Thymus (tissue), 11 donors: ENCODE measurements at regions not wholly inside any gene's neighbourhood (a gene's known extent, or its start where the extent isn't known, plus 50 kb on each side); places are given as distances from the start of the nearest gene placed in this dataset.

Source experiments
- DNase-seq, 9 donors: peaks; one replicate each; pipeline ENCODE4 v3.0.0-alpha.2; 2013; ENCODE audit warnings: low spot score in 9 of 9, low read depth in 6 of 9, missing footprints in 1 of 9
- H3K27ac ChIP-seq, 2 donors: one replicate each; pipeline ENCODE4 v1.5.1; 2013; ENCODE audit warnings: control low read depth in 1 of 2, low read depth in 1 of 2, low read length in 1 of 2, mild to moderate bottlenecking in 1 of 2, moderate library complexity in 1 of 2
- H3K27me3 ChIP-seq, 2 donors: one replicate each; pipeline ENCODE4 v1.5.1; 2013; ENCODE audit warnings: low read length in 1 of 2; ENCODE audit not compliant: control insufficient read depth in 2 of 2, insufficient read depth in 1 of 2
- H3K36me3 ChIP-seq, 2 donors: one replicate each; pipeline ENCODE4 v1.5.1; 2013; ENCODE audit warnings: low read length in 1 of 2, mild to moderate bottlenecking in 1 of 2, moderate library complexity in 1 of 2; ENCODE audit not compliant: control insufficient read depth in 2 of 2, insufficient read depth in 2 of 2
- H3K4me1 ChIP-seq, 2 donors: one replicate each; pipeline ENCODE4 v1.5.1; 2013; ENCODE audit warnings: low read length in 2 of 2; ENCODE audit not compliant: control insufficient read depth in 2 of 2, insufficient read depth in 2 of 2
- H3K4me3 ChIP-seq, 2 donors: one replicate each; pipeline ENCODE4 v1.5.1; 2013; ENCODE audit warnings: low read length in 2 of 2, control low read depth in 1 of 2, mild to moderate bottlenecking in 1 of 2
- H3K9me3 ChIP-seq, 2 donors: one replicate each; pipeline ENCODE4 v1.5.1; 2013; ENCODE audit warnings: low read length in 1 of 2, mild to moderate bottlenecking in 1 of 2; ENCODE audit not compliant: control insufficient read depth in 2 of 2, insufficient read depth in 1 of 2
- WGBS: extraction: QIAGEN DNeasy Blood & Tissue Kit; methylation state at CpG from one replicate; pipeline ENCODE4 v1.1.7; 2013; 5-methylcytosine and 5-hydroxymethylcytosine counted together
- donor health status: healthy.

- no peaks in the 10 kb centered on the region for H3K9me3 ChIP-seq
- no peaks in the 10 kb centered on the region for H3K4me1 ChIP-seq
- no peaks in the 10 kb centered on the region for H3K36me3 ChIP-seq
- no peak overlapping the region for H3K27ac ChIP-seq
- H3K4me3 ChIP-seq = no peak overlapping the region
- 41% methylated on average over 2 of the region's 2 CpGs for WGBS
- no peaks in the 10 kb centered on the region for H3K27me3 ChIP-seq
- no peak for DNase-seq
Observed at GRCh38 chr4:189504220-189504619, 436.5 kb upstream of the FRG1 start.

GRCh38 chr4:189505380-189505779, 435.3 kb upstream of the FRG1 start:
- H3K4me3 ChIP-seq = no peak overlapping the region
- WGBS = 97% methylated on average over 3 of the region's 3 CpGs
- H3K27me3 ChIP-seq = no peaks in the 10 kb centered on the region
- H3K9me3 ChIP-seq = no peaks in the 10 kb centered on the region
- no peak for DNase-seq
- no peaks in the 10 kb centered on the region for H3K36me3 ChIP-seq
- H3K4me1 ChIP-seq = no peaks in the 10 kb centered on the region
- no peak overlapping the region for H3K27ac ChIP-seq

GRCh38 chr4:189506080-189506479, 434.6 kb upstream of the FRG1 start:
- H3K4me1 ChIP-seq = no peaks in the 10 kb centered on the region
- no peak overlapping the region for H3K4me3 ChIP-seq
- 87% methylated on average over 10 of the region's 10 CpGs for WGBS
- H3K27me3 ChIP-seq = no peaks in the 10 kb centered on the region
- DNase-seq = no peak
- no peaks in the 10 kb centered on the region for H3K36me3 ChIP-seq
- no peak overlapping the region for H3K27ac ChIP-seq
- H3K9me3 ChIP-seq = no peaks in the 10 kb centered on the region

GRCh38 chr4:189507060-189507459, 433.6 kb upstream of the FRG1 start:
- 95% methylated on average over 2 of the region's 2 CpGs for WGBS
- no peaks in the 10 kb centered on the region for H3K36me3 ChIP-seq
- H3K27me3 ChIP-seq = no peaks in the 10 kb centered on the region
- no peak overlapping the region for H3K27ac ChIP-seq
- no peaks in the 10 kb centered on the region for H3K9me3 ChIP-seq
- no peak for DNase-seq
- no peak overlapping the region for H3K4me3 ChIP-seq
- no peaks in the 10 kb centered on the region for H3K4me1 ChIP-seq

GRCh38 chr4:189510601-189511000, 430.1 kb upstream of the FRG1 start:
- H3K27me3 ChIP-seq = no peaks in the 10 kb centered on the region
- DNase-seq = no peak
- no peaks in the 10 kb centered on the region for H3K36me3 ChIP-seq
- no peaks in the 10 kb centered on the region for H3K4me1 ChIP-seq
- no peak overlapping the region for H3K4me3 ChIP-seq
- 92% methylated on average over 1 of the region's 1 CpG for WGBS
- no peak overlapping the region for H3K27ac ChIP-seq
- no peaks in the 10 kb centered on the region for H3K9me3 ChIP-seq

- peaks cover 0 to 2% of the 10 kb centered on the region in 2 donors for H3K4me1 ChIP-seq
- H3K27ac ChIP-seq = no peak overlapping the region
- H3K36me3 ChIP-seq = no peaks in the 10 kb centered on the region
- H3K9me3 ChIP-seq = peaks cover 0 to 1% of the 10 kb centered on the region in 2 donors
- no peak for DNase-seq
- no peak overlapping the region for H3K4me3 ChIP-seq
- 96% methylated on average over 10 of the region's 10 CpGs for WGBS
- no peaks in the 10 kb centered on the region for H3K27me3 ChIP-seq
Observed at GRCh38 chr4:189511581-189511980, 429.1 kb upstream of the FRG1 start.

GRCh38 chr4:189513421-189513820, 427.3 kb upstream of the FRG1 start:
- H3K4me1 ChIP-seq = peaks cover 0 to 2% of the 10 kb centered on the region in 2 donors
- H3K9me3 ChIP-seq = peaks cover 0 to 1% of the 10 kb centered on the region in 2 donors
- 92% methylated on average over 7 of the region's 7 CpGs for WGBS
- H3K36me3 ChIP-seq = no peaks in the 10 kb centered on the region
- DNase-seq = no peak
- no peak overlapping the region for H3K4me3 ChIP-seq
- H3K27me3 ChIP-seq = no peaks in the 10 kb centered on the region
- no peak overlapping the region for H3K27ac ChIP-seq

- Histone ChIP-seq H3K4me3 (no peak overlapping the region), H3K27ac (no peak overlapping the region), H3K9me3 (peaks cover 0 to 1% of the 10 kb centered on the region in 2 donors), H3K36me3 (no peaks in the 10 kb centered on the region), H3K27me3 (no peaks in the 10 kb centered on the region), H3K4me1 (peaks cover 0 to 2% of the 10 kb centered on the region in 2 donors)
- 97% methylated on average over 9 of the region's 9 CpGs for WGBS
- DNase-seq = no peak
Observed at GRCh38 chr4:189514209-189514608, 426.5 kb upstream of the FRG1 start.

GRCh38 chr4:189516902-189517301, 423.8 kb upstream of the FRG1 start:
- Histone ChIP-seq H3K27ac (no peak overlapping the region), H3K36me3 (no peaks in the 10 kb centered on the region), H3K9me3 (peaks cover 0 to 1% of the 10 kb centered on the region in 2 donors), H3K27me3 (no peaks in the 10 kb centered on the region), H3K4me3 (no peak overlapping the region), H3K4me1 (peaks cover 0 to 2% of the 10 kb centered on the region in 2 donors)
- no peak for DNase-seq
- WGBS = 81% methylated on average over 1 of the region's 1 CpG

GRCh38 chr4:189519186-189519585, 421.5 kb upstream of the FRG1 start:
- no peak overlapping the region for H3K27ac ChIP-seq
- DNase-seq = no peak
- 92% methylated on average over 2 of the region's 2 CpGs for WGBS

More at GRCh38 chr4:189519186-189519585, 421.5 kb upstream of the FRG1 start:
- Histone ChIP-seq H3K36me3 (no peaks in the 10 kb centered on the region), H3K27me3 (no peaks in the 10 kb centered on the region), H3K9me3 (peaks cover 0 to 1% of the 10 kb centered on the region in 2 donors), H3K4me1 (peaks cover 0 to 2% of the 10 kb centered on the region in 2 donors), H3K4me3 (no peak overlapping the region)
